PC-9 (cell line): ENCODE measurements at regions not wholly inside any gene's neighbourhood (a gene's known extent, or its start where the extent isn't known, plus 50 kb on each side); places are given as distances from the start of the nearest gene placed in this dataset.

ENCODE experiments used
- CTCF ChIP-seq: fragments of 200-600 bp; sonication (generic); conservative IDR thresholded peaks from 2 replicates; pipeline ENCODE4 v1.6.1; 2017; ENCODE audit warnings: mixed run types, antibody characterized with exemption, mild to moderate bottlenecking, moderate library complexity
- EZH2 ChIP-seq: fragments of 200-600 bp; sonication (generic); IDR thresholded peaks from 2 replicates; pipeline ENCODE4 v1.8.0; 2017; ENCODE audit warnings: antibody characterized with exemption, low read depth

DNA sequence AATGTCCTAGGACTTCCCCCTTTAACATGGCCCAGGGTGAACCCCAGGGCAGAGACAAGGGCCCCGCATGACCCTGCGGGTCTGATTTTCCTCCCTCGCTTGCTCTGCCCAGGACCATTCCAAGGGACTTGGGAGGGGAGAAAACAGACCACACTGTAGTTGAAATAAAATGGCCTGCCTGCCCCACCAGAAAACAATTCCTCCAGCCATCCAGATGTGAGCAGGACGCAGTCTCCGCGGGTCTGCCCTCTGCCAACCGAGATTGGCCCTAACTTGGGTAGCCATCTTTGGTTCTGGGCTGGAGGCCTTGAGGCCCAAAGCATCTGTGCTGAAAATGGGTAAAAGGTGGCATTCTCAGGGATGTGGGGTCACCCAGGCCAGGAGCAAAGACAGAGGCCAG, 75.5 kb downstream of the RFLNA start:
- TF ChIP-seq CTCF (no peak), EZH2 (no peak)
